GM18951 (cell line): ENCODE measurements at regions not wholly inside any gene's neighbourhood (a gene's known extent, or its start where the extent isn't known, plus 50 kb on each side); places are given as distances from the start of the nearest gene placed in this dataset.

ENCODE experiments used
- POLR2A ChIP-seq: IDR thresholded peaks from 4 replicates; pipeline ENCODE4 v1.6.1; 2011; ENCODE audit warnings: mild to moderate bottlenecking; ENCODE audit not compliant: insufficient read length, insufficient read depth; ENCODE audit errors: extremely low read depth
- in situ Hi-C: fragments of 300-500 bp; cut with MboI; formaldehyde crosslinking; loops from one replicate; pipeline ENCODE4 v1.12.0; 2022; ENCODE audit warnings: low sequenced_read_pairs, mixed read lengths, inconsistent platforms; ENCODE audit not compliant: unreplicated experiment

GRCh38 chr4:124203613-124204238, 508.8 kb downstream of the ANKRD50 start:
- TF ChIP-seq POLR2A = no peak
- in situ Hi-C loops = no loop called here

GRCh38 chr4:124206779-124207605, 505.5 kb downstream of the ANKRD50 start:
- TF ChIP-seq POLR2A = no peak
- in situ Hi-C loops = no loop called here

GRCh38 chr4:124209211-124209610, 503.3 kb downstream of the ANKRD50 start:
- TF ChIP-seq POLR2A = no peak
- in situ Hi-C loops = no loop called here

GRCh38 chr4:124209626-124210025, 502.9 kb downstream of the ANKRD50 start:
- in situ Hi-C loops = no loop called here

GRCh38 chr4:124210746-124211145, 501.8 kb downstream of the ANKRD50 start:
- in situ Hi-C loops = no loop called here
- TF ChIP-seq POLR2A = no peak

More at GRCh38 chr4:124209626-124210025, 502.9 kb downstream of the ANKRD50 start:
- TF ChIP-seq POLR2A = no peak

GRCh38 chr4:124212815-124213630, 499.5 kb downstream of the ANKRD50 start:
- in situ Hi-C loops = no loop called here
- no peak for TF ChIP-seq POLR2A

- in situ Hi-C loops = no loop called here
- TF ChIP-seq POLR2A = no peak
Measured at GRCh38 chr4:124219389-124219788, 493.1 kb downstream of the ANKRD50 start.

- no peak for TF ChIP-seq POLR2A
- in situ Hi-C loops = no loop called here
Measured at GRCh38 chr4:124224256-124224655, 488.3 kb downstream of the ANKRD50 start.

GRCh38 chr4:124227981-124228380, 484.6 kb downstream of the ANKRD50 start:
- in situ Hi-C loops = no loop called here
- no peak for TF ChIP-seq POLR2A

GRCh38 chr4:124230268-124230667, 482.3 kb downstream of the ANKRD50 start:
- TF ChIP-seq POLR2A = no peak
- in situ Hi-C loops = no loop called here

- no peak for TF ChIP-seq POLR2A
- in situ Hi-C loops = no loop called here
Measured at GRCh38 chr4:124234771-124235170, 477.8 kb downstream of the ANKRD50 start.

- in situ Hi-C loops = no loop called here
- no peak for TF ChIP-seq POLR2A
Measured at GRCh38 chr4:124243671-124244366, 468.7 kb downstream of the ANKRD50 start.

GRCh38 chr4:124253080-124253479, 459.5 kb downstream of the ANKRD50 start:
- no peak for TF ChIP-seq POLR2A
- in situ Hi-C loops = loop anchor here (25.0 kb wide), 1 partner anchor 466 kb away; no protein-coding TSS in a partner anchor
